ENCODE measurements at regions not wholly inside any gene's neighbourhood (a gene's known extent, or its start where the extent isn't known, plus 50 kb on each side); places are given as distances from the start of the nearest gene placed in this dataset.

DNA sequence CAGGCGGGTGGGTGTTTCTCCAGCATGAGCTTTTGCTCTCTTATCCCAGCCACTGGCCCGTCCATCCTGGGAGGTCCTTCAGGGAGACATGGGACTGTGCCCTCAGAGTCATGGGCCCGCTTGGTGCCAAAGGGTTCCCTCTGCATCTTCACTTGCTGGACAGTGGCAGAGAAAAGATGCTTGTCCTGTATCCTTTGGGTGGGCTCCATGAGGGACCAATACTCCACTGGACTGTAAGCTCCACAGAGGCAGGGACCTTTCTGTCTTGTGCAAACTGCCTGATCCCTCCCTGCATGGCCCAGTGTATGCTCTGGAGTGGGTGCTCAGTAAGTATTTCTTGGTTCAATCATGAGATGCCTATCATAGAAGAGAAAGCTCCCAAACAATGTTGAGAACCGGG is 184.8 kb upstream of the WSCD1 start:
- H3K9me3 Mint-ChIP-seq: peaks cover 7% of the 10 kb centered on the region
- H3K4me3 Mint-ChIP-seq: no peak overlapping the region
- H3K36me3 Mint-ChIP-seq: no peaks in the 10 kb centered on the region
- TF ChIP-seq, protein P1, sequence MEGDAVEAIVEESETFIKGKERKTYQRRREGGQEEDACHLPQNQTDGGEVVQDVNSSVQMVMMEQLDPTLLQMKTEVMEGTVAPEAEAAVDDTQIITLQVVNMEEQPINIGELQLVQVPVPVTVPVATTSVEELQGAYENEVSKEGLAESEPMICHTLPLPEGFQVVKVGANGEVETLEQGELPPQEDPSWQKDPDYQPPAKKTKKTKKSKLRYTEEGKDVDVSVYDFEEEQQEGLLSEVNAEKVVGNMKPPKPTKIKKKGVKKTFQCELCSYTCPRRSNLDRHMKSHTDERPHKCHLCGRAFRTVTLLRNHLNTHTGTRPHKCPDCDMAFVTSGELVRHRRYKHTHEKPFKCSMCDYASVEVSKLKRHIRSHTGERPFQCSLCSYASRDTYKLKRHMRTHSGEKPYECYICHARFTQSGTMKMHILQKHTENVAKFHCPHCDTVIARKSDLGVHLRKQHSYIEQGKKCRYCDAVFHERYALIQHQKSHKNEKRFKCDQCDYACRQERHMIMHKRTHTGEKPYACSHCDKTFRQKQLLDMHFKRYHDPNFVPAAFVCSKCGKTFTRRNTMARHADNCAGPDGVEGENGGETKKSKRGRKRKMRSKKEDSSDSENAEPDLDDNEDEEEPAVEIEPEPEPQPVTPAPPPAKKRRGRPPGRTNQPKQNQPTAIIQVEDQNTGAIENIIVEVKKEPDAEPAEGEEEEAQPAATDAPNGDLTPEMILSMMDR (IDR thresholded peaks at IDR 0.05; ENCODE audit: unreplicated experiment): no peak
- no peaks in the 10 kb centered on the region for H3K4me1 Mint-ChIP-seq
- no peak for DNase-seq (ENCODE audit: low spot score in 2 of 2, unreplicated experiment in 2 of 2)
- no peak overlapping the region for H3K27ac Mint-ChIP-seq
- peaks cover 36% of the 10 kb centered on the region for H3K27me3 Mint-ChIP-seq (ENCODE audit: low read depth)

DNA sequence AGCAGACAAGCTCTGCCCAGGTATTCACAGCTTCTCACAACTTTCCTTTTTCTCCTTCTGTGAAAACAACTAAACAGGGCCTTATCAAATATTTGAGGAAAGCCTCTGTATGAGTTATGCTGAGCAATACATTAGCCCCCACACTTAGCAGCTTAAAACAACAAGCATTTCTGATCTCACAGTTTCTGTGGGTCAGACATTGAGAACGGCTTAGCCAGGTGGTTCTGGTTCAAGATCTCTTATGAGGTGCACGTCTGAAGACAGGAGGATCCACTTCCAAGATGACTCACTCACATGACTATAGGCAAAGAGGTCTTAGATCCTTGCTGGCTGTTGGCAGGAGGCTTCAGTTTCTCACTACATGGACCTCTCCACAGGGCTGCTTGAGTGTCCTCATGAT is 181.4 kb upstream of the WSCD1 start:
- no peak for DNase-seq (ENCODE audit: low spot score in 2 of 2, unreplicated experiment in 2 of 2)
- H3K9me3 Mint-ChIP-seq: peaks cover 8% of the 10 kb centered on the region
- H3K4me3 Mint-ChIP-seq: no peak overlapping the region
- H3K4me1 Mint-ChIP-seq: no peaks in the 10 kb centered on the region
- H3K27me3 Mint-ChIP-seq (ENCODE audit: low read depth): peaks cover 39% of the 10 kb centered on the region
- TF ChIP-seq, protein P1 (IDR thresholded peaks at IDR 0.05; ENCODE audit: unreplicated experiment): no peak
- no peaks in the 10 kb centered on the region for H3K36me3 Mint-ChIP-seq
- no peak overlapping the region for H3K27ac Mint-ChIP-seq

DNA sequence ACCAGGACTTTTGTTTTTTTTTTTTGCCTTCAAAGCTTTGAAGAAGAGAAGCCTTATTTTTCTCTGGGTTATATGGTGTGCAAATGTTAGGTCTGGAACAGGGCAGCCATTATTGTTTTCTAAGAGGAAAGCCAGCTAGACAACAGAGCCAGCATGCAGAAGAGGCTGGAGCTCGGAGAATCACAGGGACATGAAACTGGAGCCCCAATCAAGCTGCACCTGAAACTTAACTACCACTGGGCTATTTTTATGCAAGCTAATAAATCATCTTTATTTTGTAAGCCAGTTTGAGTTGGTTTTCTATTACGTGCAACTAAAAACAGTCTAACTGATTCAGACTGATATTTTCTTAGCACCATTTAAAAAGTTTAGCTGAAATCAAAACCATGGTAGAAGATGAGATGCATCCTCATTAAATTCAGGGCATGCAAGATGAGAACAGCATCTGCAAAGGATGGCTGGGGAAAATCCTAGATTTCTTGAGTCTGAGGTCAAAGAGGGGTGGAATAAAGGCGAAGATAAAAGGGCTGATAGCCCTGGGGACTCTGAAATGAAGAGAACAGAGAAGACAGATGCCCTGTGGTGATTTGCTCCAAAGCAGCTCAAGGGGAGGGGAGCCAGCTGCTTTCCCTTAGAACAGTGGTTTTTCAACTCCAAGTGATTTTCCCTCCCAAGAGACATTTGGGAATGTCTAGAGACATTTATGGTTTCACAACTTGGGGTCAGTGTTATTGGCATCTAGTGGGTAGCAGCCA is 177.1 kb upstream of the WSCD1 start:
- no peaks in the 10 kb centered on the region for H3K36me3 Mint-ChIP-seq
- TF ChIP-seq, protein P1 (IDR thresholded peaks at IDR 0.05; ENCODE audit: unreplicated experiment): no peak
- no peak for DNase-seq (ENCODE audit: low spot score in 2 of 2, unreplicated experiment in 2 of 2)
- H3K4me3 Mint-ChIP-seq: no peak overlapping the region
- H3K27me3 Mint-ChIP-seq (ENCODE audit: low read depth): peaks cover 61% of the 10 kb centered on the region
- no peak overlapping the region for H3K27ac Mint-ChIP-seq
- peaks cover 5% of the 10 kb centered on the region for H3K4me1 Mint-ChIP-seq
- H3K9me3 Mint-ChIP-seq: peaks cover 8% of the 10 kb centered on the region

DNA sequence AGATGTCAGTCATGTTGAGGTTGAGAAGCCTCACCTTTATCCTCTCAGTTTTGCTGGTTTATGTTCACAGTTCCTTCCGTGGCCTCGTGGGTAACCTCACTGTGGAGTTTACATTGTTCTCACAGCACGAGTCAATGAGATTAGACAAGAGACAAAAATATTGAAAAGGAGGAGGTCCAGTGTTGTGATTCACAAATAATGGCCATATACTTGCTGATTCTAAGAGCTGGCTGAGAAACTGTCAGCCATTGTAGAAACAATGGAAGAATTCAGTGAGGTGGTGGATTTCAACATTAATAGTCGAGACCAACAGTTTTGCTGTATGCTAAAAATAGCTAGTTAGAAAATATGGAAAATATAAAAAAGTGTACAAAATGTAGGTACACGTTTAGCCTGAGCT is 176.4 kb upstream of the WSCD1 start:
- no peak for DNase-seq (ENCODE audit: low spot score in 2 of 2, unreplicated experiment in 2 of 2)
- Mint-ChIP-seq H3K27me3 (ENCODE audit: low read depth) (peaks cover 62% of the 10 kb centered on the region), H3K9me3 (peaks cover 8% of the 10 kb centered on the region), H3K36me3 (no peaks in the 10 kb centered on the region), H3K27ac (no peak overlapping the region), H3K4me1 (peaks cover 5% of the 10 kb centered on the region), H3K4me3 (no peak overlapping the region)
- TF ChIP-seq, protein P1 (IDR thresholded peaks at IDR 0.05; ENCODE audit: unreplicated experiment): no peak

DNA sequence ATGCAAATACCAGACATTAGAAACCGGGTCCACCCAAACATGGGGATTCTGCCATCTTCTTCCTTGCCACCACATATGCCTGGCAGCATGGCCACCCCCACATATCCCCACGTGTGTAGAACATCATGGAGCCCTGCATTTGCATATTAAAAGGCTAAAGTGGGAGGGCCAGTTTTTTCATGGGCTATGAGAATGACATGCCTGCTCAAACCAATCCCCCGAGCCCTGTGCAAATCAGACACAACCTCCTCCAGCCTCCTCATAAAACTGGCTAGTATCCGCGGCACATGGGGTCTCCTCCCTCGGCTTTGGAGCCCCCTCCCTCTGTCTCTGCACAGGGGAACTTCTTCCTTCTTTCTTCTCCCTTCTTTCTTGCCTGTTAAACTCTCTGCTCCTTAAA is 174.9 kb upstream of the WSCD1 start:
- TF ChIP-seq, protein P1 (IDR thresholded peaks at IDR 0.05; ENCODE audit: unreplicated experiment): no peak
- Mint-ChIP-seq H3K9me3 (peaks cover 2% of the 10 kb centered on the region), H3K4me1 (peaks cover 5% of the 10 kb centered on the region), H3K27ac (no peak overlapping the region), H3K4me3 (no peak overlapping the region), H3K27me3 (ENCODE audit: low read depth) (peaks cover 53% of the 10 kb centered on the region), H3K36me3 (no peaks in the 10 kb centered on the region)
- DNase-seq (ENCODE audit: low spot score in 2 of 2, unreplicated experiment in 2 of 2): no peak

Measured in mesothelial cell of epicardium (in vitro differentiated cells).